ENCODE measurements at regions not wholly inside any gene's neighbourhood (a gene's known extent, or its start where the extent isn't known, plus 50 kb on each side); places are given as distances from the start of the nearest gene placed in this dataset.

DNA sequence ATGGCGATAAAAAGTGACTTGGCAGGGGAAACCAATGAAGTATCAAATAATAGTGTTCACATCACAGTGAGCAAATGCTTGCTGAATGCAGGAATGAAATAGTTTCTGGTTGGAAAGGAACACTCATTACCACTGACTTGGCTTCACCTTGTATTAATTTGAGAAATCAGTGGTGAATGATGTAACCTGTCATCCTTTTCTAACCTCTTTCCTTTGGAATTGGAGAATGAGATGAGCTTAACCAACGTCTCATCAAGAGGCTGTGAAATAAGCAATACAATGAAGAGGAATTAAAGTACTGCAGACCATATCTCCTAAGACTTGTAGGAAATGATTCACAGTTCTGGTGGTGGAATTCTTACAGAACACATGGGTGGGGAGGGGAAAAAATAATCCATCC is 192.2 kb downstream of the DMAC1 start:
- TF ChIP-seq EZH2 (IDR thresholded peaks at IDR 0.05; ENCODE audit: insufficient read depth, low read length) = no peak
- TF ChIP-seq, protein P1, sequence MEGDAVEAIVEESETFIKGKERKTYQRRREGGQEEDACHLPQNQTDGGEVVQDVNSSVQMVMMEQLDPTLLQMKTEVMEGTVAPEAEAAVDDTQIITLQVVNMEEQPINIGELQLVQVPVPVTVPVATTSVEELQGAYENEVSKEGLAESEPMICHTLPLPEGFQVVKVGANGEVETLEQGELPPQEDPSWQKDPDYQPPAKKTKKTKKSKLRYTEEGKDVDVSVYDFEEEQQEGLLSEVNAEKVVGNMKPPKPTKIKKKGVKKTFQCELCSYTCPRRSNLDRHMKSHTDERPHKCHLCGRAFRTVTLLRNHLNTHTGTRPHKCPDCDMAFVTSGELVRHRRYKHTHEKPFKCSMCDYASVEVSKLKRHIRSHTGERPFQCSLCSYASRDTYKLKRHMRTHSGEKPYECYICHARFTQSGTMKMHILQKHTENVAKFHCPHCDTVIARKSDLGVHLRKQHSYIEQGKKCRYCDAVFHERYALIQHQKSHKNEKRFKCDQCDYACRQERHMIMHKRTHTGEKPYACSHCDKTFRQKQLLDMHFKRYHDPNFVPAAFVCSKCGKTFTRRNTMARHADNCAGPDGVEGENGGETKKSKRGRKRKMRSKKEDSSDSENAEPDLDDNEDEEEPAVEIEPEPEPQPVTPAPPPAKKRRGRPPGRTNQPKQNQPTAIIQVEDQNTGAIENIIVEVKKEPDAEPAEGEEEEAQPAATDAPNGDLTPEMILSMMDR (IDR thresholded peaks at IDR 0.05; ENCODE audit: insufficient read depth, low read depth, low read length) = no peak

Measured in astrocyte (in vitro differentiated cells and primary cell).